ENCODE measurements at regions not wholly inside any gene's neighbourhood (a gene's known extent, or its start where the extent isn't known, plus 50 kb on each side); places are given as distances from the start of the nearest gene placed in this dataset.

- TF ChIP-seq USF2 (IDR thresholded peaks at IDR 0.05; ENCODE audit: low read length): no peak
Measured at GRCh38 chr4:175307326-175307725, 389.2 kb downstream of the ADAM29 start (continued).

Measured in H1 (cell line).